Lower leg skin (tissue), 3 donors: ENCODE measurements at regions not wholly inside any gene's neighbourhood (a gene's known extent, or its start where the extent isn't known, plus 50 kb on each side); places are given as distances from the start of the nearest gene placed in this dataset.

ENCODE experiments used
- CTCF ChIP-seq, 3 donors: fragments of 450-650 bp; IDR thresholded peaks; one replicate each; pipeline ENCODE4 v1.5.1; 2016; ENCODE audit warnings: antibody characterized with exemption in 3 of 3, mild to moderate bottlenecking in 3 of 3, moderate library complexity in 2 of 3
- POLR2A ChIP-seq, 2 donors: fragments of 450-650 bp; IDR thresholded peaks; one replicate each; pipeline ENCODE4 v1.6.1; 2016 to 2017; ENCODE audit warnings: antibody characterized with exemption in 2 of 2, mild to moderate bottlenecking in 1 of 2, moderate library complexity in 1 of 2

- TF ChIP-seq CTCF (IDR thresholded peaks at IDR 0.05): no peak
- no peak for TF ChIP-seq POLR2A (IDR thresholded peaks at IDR 0.05)
These were observed 73.6 kb upstream of the LSM8 start for GRCh38 chr7:118110178-118110925.
